ENCODE measurements at regions not wholly inside any gene's neighbourhood (a gene's known extent, or its start where the extent isn't known, plus 50 kb on each side); places are given as distances from the start of the nearest gene placed in this dataset.
A peak's percentile ranks its signal among the peaks of the same experiment; 100 is the strongest.

DNA sequence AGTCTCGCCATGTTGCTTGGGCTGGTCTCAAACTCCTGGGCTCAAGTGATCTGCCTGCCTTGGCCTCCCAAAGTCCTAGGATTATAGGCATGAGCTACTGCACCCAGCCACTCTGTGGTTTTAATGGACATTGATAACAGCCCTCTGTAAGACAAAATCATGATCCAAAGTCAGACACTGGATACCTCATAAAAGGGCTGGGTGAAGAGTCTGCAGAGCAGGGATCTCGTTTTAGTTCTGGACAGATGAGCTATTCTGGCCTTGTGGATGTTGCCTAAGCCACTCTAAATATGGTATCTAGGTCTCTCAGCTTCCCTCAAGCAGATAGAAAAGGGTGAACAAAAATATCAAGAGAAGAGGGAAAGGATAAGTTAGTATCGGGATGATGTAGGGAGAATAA, 133.4 kb upstream of the OSMR start:
- in situ Hi-C loops (cut with MboI; ENCODE audit: low pct_unique_long_range_greater_than_20kb, low sequenced_read_pairs) = no loop called here
- no peak for DNase-seq

DNA sequence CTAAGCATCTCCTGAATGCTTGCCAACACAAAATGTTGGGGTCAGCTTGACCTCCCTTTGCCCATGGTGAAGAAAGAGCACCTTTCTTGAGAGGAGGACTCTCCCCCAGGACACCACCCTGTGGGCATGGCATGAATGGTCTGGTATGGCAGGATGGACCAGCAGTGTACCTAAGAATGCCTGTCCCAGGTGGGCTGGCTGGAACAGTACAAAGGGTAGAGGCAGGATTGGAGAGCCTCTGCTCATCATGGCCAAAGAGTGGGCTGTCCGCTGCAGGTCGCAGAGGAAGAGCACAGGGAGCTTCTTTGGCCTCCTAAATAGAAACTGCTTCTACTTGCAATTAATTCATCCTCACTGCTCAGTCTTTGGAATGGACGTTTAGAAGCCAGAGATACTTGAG, 131.6 kb upstream of the OSMR start:
- no peak for DNase-seq
- in situ Hi-C loops (cut with MboI; ENCODE audit: low pct_unique_long_range_greater_than_20kb, low sequenced_read_pairs) = no loop called here

DNA sequence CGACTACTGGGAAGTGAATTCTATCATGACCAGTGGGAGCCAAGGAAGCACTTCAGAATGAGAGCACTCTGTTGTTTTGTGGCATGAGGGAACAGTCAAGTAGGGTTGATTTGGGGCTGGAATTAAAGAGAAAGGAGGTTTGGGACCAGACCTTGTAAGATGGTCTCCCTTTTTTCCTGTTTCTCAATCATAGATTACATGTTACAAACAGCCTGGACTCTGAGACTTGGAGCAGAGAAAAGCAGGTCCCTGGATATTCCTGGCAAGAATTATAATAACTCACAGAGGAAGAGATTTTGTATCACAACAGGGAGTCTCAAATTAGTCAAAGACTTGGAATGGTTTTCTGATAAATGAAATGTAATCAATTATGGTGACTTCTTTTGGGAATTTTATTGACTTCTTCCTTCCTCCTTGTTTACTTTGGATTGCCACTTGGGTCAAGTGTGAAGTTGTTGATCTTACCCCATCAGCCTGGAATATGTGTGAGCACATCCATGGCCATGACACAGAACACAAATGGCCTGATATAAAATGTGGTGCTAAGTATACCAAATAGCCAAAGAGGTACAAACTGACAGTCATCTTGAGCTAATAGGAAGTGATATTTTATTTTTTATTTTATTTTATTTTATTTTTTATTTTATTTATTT, 131.0 kb upstream of the OSMR start:
- DNase-seq = no peak
- in situ Hi-C loops (cut with MboI; ENCODE audit: low pct_unique_long_range_greater_than_20kb, low sequenced_read_pairs) = no loop called here

DNA sequence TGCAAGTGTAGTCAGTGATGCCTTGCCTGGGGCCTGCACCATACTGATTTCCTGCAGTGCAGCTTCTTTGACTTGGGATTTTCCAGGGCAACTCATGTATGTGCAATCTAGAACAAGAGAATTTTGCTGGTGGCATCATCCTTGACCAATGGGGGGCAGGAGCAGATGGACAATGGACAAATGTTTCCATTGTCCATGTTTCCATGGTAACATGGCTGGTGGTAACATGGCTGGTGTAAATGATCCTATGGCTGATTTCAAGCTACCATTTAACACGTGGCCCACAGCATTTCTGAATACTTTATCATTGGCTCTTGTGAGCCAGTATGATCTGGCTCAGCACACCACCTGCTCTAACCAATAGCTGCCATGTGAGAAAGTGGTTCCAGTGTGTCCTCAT, 130.1 kb upstream of the OSMR start:
- DNase-seq = no peak
- in situ Hi-C loops (cut with MboI; ENCODE audit: low pct_unique_long_range_greater_than_20kb, low sequenced_read_pairs) = no loop called here

DNA sequence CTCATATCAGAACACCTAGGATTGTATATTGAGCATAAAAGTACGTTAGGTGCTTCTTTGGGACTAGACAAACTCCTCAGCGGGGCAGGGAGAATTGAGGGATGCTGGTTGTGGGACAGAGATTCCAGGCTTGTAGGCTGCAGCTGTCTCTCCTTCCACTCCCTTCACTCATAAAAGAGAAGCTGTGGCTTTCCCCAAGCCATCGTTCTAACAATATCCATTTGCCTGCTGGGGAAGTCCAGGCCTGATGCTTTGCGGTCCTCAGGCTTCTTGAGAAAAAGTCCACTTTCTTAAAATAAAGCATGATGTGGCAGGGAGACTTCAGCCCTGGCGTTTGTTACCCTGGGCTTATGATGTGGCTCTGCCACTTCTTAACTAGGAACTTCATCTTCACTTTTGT, 129.3 kb upstream of the OSMR start:
- in situ Hi-C loops (cut with MboI; ENCODE audit: low pct_unique_long_range_greater_than_20kb, low sequenced_read_pairs) = no loop called here
- no peak for DNase-seq

DNA sequence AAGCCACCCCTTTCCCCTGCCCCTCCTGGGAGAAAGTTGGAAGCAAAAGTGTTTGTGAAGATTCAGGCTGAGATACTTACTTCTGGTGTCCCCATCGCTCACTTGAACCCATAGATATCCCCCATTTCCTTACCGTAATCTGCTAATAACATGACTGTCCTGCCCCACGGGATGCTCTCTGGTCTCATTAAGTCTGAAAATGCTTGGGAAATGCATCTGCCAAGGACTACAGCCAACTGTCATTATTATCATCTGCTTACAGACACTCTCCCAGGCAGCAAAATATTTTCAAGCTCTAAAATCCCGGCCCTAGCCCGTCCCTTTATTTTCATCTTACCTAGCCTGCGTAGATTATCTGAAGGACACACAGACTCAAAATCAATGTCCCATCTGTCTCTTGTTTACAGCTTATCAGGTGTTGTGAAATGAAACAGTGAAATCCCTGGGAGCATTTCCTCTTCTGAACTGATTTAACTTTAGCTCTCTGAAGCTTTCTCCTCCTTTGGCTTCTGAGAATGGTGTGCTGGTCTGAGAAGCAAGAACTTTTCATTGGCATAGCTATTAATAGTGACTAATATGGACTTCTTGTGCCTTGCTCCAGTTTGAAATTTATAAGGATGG, 126.9 kb upstream of the OSMR start:
- in situ Hi-C loops (cut with MboI; ENCODE audit: low pct_unique_long_range_greater_than_20kb, low sequenced_read_pairs) = no loop called here

DNA sequence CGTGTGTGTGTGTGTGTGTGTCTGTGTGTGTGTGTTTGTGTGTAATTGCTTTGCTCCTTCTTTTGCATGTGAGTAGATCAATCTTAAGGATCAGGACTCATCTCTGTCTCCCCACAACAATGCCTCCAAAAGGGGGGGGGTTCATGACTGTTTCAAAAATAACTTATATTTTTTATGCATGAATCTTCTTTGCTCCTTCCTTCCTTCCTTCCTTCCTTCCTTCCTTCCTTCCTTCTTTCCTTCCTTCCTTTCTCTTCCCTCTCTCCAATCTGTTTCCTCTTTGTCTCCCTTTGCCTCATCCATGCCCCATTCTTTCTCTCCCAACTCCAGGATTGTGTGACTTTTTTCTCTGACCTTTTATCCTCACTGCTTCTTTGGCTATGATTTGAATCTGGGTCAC, 126.4 kb upstream of the OSMR start:
- DNase-seq = no peak
- in situ Hi-C loops (cut with MboI; ENCODE audit: low pct_unique_long_range_greater_than_20kb, low sequenced_read_pairs) = no loop called here

More for the DNA sequence above, 126.9 kb upstream of the OSMR start:
- DNase-seq = no peak

DNA sequence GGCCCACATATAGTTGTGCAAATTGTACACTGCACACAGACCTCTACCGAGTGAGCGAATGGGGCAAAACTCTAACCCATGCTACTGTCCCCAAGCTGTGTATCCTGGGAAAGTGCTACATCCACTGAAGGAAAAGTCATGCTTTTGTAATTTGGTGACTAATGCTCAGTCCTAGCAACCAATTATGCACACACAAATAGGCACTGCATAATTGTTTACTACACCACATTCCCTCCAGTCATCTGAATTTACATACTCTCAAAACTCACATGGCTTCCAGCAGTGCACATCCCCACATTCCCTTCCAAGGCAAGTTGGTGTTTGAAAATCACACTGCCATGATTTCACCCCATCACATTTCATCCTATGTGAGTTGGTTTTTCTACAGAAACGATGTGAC, 125.9 kb upstream of the OSMR start:
- in situ Hi-C loops (cut with MboI; ENCODE audit: low pct_unique_long_range_greater_than_20kb, low sequenced_read_pairs) = no loop called here
- DNase-seq = no peak

DNA sequence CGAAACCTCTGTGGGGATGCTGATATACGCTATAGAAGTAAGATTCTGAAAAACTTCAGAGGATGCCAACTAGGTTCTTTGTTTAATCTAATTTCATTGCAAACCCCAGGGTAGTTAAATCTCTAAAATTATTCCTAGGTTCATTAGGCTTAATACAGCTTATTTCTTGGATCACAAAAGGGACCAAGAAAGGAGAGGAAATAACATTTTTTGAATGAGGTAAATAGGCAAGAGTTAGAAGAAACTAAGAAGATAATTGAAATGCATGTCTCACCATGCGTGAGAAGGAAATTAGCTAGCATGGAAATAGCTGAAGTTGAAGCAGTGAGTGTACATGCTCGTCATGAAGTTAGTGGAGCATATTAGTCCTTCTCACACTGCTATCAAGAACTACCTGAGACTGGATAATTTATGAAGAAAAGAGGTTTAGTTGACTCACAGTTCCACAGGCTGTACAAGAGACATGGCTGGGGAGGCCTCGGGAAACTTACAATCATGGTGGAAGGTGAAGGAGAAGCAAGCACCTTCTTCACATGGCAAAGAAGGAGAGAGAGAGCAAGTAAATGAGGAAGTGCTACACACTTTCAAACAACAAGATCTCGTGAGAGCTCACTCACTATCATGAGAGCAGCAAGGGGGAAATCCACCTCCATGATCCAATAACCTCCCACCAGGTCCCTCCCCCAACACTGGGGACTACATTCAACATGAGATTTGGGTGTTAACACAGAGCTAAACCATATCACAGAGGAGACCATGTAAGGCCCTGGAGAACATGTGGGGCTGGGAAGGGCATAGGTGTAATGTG, 125.1 kb upstream of the OSMR start:
- DNase-seq = peak; percentile 20
- in situ Hi-C loops (cut with MboI; ENCODE audit: low pct_unique_long_range_greater_than_20kb, low sequenced_read_pairs) = no loop called here

DNA sequence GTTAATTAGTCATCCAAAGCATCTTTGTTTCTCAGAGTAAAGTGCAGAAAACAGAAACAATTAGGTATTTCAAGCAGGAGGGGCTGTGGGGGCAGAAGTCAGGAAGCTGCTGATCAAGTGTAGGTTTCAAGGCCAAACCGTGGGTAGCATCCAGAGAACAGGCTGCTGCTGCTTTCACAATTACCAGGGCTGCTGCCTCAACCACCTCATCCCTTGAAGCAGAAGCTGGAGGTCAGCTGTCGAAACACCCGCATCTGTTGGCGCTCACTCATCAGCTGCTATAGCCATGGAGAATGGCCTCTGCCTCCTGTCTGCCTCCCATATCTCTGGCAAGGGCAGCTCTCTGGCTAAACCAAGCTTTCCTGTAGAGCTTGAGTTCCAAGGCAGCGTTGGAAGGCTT, 122.9 kb upstream of the OSMR start:
- in situ Hi-C loops (cut with MboI; ENCODE audit: low pct_unique_long_range_greater_than_20kb, low sequenced_read_pairs) = no loop called here
- DNase-seq = no peak

DNA sequence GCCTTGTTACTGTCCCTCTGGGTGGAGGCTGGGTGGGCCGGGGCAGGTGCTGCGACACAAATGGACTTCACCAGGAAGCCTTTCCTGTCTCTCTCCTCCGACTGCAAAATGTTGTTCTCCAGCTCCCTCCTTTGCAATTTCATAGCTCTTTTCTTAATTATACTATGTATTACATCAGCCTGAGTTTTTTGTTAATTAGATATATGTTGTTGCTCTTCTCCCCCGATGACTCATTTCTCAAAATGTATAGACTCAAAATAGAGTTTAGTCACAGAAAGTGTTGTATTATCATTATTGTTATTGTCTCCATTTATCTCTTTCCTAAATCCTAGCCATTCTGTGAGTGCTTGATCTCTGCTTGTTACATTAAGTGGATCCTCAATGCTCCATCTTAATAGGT, 122.4 kb upstream of the OSMR start:
- in situ Hi-C loops (cut with MboI; ENCODE audit: low pct_unique_long_range_greater_than_20kb, low sequenced_read_pairs) = no loop called here
- no peak for DNase-seq

DNA sequence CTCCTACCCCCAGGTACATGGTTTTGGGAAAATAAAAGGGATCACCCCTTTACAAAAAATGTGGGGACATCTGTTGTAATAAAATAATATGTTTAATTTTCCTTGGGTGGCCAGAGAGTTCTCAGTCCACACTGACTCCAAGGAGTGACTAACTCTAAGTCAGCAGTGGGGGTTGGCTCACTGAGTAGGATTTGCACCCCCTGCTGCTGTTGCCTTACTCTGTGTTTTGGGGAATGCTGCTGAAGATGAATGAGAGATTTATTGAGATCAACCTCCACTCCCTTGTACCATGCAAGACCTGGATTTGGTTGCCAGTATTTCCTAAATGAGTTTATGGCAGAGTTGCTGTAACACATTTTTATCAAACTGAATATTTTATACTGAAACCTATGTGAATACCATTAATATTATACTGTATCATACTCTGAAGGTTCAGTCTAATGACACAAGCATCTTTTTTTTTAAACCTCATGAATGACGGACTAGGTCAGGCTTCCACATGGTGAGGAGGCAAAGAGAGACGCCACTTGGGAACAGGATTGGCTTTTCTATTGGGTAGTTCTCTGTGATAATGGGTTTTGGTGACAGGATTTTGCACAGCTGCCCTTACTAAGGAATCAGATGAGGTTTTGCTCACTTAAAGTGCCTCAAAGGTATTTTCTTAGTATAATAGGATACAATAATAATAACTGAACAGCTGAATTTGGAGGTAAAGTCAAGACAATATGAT, 121.3 kb upstream of the OSMR start:
- in situ Hi-C loops (cut with MboI; ENCODE audit: low pct_unique_long_range_greater_than_20kb, low sequenced_read_pairs) = no loop called here
- no peak for DNase-seq

DNA sequence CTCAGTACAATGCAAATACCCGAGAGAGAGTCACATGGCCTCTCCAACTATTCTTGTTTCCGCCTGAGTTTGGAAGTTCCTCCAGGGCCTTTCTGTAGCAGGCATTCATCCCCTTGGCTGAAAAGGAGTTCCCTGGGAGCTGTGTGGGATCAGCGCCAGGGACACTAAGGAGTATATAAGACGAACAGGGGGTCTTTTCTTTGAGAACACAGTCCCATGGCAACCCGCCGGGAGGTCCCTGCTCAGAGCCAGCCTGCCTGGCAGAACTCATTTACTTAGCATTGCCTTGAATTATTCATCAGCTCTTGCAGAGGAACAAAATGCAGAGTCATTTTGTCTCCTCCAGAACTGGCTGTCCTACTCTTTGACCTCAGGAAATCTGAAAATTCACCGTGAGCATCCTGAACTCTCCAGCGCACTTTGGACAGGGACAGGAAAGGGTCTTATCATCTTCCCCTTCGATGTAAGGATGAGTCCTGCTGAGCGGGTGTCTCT, 120.4 kb upstream of the OSMR start:
- in situ Hi-C loops (cut with MboI; ENCODE audit: low pct_unique_long_range_greater_than_20kb, low sequenced_read_pairs) = no loop called here
- no peak for DNase-seq

DNA sequence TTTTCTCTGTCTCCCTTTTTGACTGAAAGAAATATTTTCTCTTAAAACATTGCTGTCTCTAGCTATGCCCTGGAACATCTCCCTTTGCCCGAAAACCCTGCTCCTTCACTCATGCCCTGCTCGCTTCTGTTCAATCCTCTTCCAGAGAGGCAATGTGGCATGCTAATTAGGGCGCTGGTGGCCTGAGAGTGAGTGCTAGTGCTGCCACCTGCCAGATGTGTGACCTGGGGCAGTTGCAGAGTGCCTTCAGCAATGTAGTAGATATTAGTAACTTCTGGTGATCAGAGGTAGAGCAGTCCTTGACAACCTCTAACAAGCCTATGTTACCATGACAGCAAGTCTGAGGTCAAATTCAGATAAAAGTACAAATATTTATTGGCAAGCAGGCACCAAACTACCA, 119.5 kb upstream of the OSMR start:
- in situ Hi-C loops (cut with MboI; ENCODE audit: low pct_unique_long_range_greater_than_20kb, low sequenced_read_pairs) = no loop called here
- DNase-seq = no peak

DNA sequence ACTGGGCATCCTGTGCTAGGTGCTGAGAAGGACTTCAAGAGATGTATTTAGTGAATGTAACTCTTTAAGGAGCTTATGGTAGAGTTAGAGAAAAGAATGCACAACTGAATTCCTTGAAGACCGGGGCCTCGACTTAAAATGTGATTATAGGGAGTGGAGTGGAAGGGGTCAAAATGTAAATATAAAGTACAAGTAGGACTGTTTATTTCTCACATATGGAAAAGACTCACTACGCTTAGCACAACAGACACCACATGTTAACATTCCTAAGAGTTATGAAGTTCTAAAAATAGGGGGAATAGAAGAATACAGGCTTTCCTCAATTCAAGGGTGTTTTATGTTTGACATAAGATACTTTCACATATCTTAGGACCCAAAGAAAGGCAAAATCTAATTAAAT, 117.8 kb upstream of the OSMR start:
- no peak for DNase-seq
- in situ Hi-C loops (cut with MboI; ENCODE audit: low pct_unique_long_range_greater_than_20kb, low sequenced_read_pairs) = no loop called here

DNA sequence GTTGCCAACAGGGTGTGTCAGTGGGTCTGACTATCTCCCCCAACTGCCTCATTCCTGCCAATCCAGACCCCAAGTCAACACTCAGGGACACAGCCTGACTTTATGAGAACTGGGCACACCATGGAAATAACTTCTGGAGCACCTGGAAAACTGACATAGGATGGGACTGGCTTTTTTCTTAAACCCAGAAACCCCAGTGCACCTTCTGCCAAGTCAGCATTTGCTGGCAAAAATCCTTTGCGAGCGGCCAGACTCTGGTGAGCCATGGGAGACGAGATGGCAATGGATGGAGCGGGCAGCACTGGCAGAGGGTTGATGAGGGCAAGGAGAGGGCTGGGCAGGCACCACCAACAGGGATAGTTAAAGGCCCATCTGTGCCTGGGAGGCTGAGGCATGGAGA, 114.4 kb upstream of the OSMR start:
- in situ Hi-C loops (cut with MboI; ENCODE audit: low pct_unique_long_range_greater_than_20kb, low sequenced_read_pairs) = no loop called here
- no peak for DNase-seq

DNA sequence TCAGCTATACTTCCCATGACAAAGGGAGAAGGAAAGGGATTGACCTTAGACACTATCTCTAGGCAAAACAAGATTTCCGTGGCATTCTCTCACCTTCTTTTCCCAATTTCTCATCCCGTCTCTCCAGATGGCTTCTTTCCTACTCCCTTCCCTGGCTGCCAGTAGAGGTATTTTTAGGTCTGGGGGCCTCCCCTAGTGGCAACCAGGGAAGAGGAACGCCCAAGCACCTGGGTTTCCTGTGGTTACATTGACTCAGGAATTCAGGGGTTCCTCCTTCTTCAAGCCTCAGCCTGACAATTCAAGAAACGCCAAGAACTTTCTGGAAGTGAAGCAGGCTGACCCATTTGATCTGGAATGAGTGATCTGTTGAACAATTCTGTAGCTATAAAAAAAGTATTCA, 111.5 kb upstream of the OSMR start:
- DNase-seq = no peak
- in situ Hi-C loops (cut with MboI; ENCODE audit: low pct_unique_long_range_greater_than_20kb, low sequenced_read_pairs) = no loop called here

DNA sequence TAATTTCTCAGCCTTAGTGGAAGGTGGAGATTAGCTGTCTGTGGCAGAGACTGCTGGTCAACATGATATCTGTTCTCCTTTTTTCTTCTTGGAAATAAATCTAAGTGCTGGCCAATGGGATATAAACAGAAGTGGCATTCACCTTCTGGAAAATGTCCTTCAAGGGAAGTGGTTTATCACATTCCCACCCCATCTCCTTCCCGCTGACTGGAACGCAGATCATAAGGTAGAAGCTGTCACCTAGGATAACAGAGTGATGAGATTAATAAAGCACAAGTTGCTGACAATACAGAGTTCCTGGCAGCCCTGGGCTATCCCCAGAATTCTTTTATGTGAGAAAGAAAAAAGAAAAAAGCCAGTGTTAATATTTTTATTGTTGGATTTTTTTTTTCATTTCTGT, 109.7 kb upstream of the OSMR start:
- in situ Hi-C loops (cut with MboI; ENCODE audit: low pct_unique_long_range_greater_than_20kb, low sequenced_read_pairs) = no loop called here
- DNase-seq = no peak

DNA sequence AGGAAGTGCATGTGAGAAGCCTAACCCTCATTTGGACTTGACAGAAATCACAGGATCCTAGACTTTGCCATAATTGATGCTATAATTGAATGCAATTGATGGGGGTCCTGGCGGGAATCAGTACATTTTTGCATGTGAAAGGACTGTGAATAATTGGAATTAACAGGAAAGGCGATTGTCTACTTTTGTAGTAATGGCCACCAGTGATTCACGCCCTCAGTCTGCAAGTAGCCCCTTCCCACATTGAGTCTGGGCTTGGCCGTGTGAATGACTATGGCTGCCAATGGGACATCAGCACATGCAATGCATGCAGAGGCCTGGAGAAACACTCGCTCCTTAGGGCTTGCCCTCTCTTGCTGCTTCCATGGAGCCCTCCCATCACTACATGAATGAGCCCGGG, 107.8 kb upstream of the OSMR start:
- no peak for DNase-seq
- in situ Hi-C loops (cut with MboI; ENCODE audit: low pct_unique_long_range_greater_than_20kb, low sequenced_read_pairs) = no loop called here
